ENCODE measurements at regions not wholly inside any gene's neighbourhood (a gene's known extent, or its start where the extent isn't known, plus 50 kb on each side); places are given as distances from the start of the nearest gene placed in this dataset.

DNA sequence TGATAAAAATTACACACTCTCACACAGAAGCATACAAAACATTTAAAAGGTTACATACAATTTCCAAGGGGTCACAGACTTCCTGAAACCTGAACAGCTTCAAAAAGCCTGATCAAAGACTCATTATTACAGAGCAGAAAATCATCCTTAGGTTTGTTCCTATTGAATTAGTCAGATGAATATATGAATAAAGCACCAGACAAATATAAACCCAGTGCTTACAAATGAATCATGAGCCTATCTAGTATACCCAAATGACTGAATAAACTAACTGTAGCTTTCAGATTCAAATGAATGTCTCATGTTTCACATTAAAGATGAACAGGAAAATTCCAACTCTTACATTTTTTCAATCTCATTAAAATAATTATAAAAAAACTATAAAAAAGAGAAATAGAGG, 550.3 kb downstream of the SUCLG1 start:
- TF ChIP-seq POLR2A (IDR thresholded peaks at IDR 0.05; ENCODE audit: low read length) (no peak), GATA1 (IDR thresholded peaks at IDR 0.05; ENCODE audit: low read depth, low read length) (no peak)
